NCI-H187 (cell line): ENCODE measurements at regions not wholly inside any gene's neighbourhood (a gene's known extent, or its start where the extent isn't known, plus 50 kb on each side); places are given as distances from the start of the nearest gene placed in this dataset.

ENCODE experiments used
- DNase-seq, 2 experiments: peaks; one replicate each; lab custom pipeline; 2025; lab: John Stamatoyannopoulos, UW

DNA sequence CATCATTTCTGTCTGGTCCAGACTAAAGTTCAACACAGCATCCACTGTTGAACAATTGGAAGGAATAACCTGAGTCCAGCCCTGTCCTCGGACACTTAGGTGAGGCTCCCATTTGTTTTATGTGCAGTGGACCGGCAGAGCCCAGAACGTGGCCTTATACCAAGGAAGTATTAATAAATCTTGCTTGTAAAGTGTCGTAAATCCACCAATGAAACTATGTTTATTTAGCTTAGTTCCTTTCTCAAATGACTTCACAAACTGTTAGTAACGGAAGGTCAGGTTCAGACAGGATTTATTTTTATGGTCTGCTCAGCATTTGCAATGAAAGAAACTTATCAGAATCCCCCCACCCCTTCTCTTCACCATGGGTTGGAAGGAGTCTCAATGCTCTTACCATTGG is 149.5 kb downstream of the PCSK1 start:
- no peak for DNase-seq

GRCh38 chr5:96282020-96282419 is 151.0 kb downstream of the PCSK1 start:
- no peak for DNase-seq

GRCh38 chr5:96280946-96281393 is 152.1 kb downstream of the PCSK1 start:
- no peak for DNase-seq

DNA sequence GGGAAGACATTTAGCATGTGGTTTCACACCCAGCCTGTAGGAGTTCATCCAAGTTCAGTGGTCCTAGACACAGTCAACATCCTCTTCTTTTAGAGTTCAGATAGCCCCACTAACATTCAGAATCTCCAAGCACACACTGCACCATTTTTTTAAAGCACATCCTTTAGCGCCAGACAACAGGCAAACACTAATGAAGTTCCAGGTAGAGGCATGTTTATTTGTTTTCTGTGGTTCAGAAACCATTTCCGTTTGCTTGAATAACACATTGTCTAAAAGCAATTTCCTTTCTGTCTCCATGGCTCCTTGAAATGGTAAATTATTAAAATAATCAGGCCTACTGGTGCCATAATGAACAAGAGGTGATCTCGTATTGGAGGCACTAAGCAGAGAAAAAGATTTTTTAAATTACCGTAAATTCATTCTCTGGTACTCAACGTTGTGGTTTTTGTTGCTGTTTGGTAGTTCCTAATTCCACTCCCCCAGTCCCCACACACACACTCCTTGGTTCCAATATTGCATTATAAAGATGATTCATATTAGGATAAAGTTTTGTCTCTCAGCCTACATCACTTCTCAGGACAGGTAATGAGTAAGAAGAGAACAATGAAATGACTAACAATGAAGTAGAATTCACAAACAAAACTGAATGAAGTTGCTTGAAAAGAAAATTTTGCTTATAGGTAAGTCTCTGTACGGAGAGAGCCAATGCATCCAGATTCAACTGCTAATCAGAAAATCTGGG is 153.1 kb downstream of the PCSK1 start:
- DNase-seq, result no peak

- DNase-seq, result no peak
Observed at GRCh38 chr5:96278981-96279380, 154.1 kb downstream of the PCSK1 start.

DNA sequence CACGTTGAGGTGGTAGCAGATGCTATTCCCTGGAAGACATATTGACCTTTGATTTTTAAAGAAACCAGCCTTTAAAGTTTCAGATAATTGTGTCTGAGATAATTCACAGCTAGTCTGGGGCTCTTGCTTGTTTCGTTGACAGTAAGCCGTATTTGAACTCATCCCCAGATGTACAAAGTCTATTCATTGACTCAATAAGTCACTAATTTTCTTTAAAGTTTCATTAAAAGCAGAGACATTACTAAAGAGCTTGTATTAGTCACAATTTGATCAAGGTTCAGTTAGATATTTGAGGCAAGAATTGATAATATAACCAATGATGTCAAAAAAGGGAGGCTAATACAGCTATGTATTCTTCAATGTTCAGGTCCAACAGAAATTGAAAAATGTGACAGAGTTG is 158.0 kb downstream of the PCSK1 start:
- no peak for DNase-seq

- DNase-seq, result no peak
Observed at GRCh38 chr5:96265487-96265886, 167.6 kb downstream of the PCSK1 start.

- DNase-seq, result no peak
Observed at GRCh38 chr5:96264047-96264446, 169.0 kb downstream of the PCSK1 start.

DNA sequence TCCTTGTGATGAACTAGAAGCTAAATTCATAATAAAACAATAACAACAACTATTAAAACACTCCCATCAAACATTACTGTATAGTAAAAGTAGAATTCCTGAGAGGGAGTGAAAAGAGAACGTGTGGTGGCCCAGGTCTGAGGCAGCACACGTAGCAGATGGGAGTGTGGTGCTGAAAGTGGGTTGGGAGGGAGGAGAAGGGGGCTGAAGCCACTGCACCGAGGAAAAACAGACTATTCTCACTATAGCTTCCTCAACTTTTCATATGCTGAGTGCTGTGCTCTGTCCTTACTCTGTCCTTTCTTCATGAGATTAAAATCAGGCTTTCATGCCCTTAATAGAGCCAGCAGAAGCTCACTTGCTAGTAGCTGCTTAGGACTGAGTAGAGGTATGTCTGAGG is 170.9 kb downstream of the PCSK1 start:
- DNase-seq, result no peak

GRCh38 chr5:96260009-96260408 is 173.0 kb downstream of the PCSK1 start:
- DNase-seq, result no peak

GRCh38 chr5:96259151-96259772 is 173.8 kb downstream of the PCSK1 start:
- no peak for DNase-seq

DNA sequence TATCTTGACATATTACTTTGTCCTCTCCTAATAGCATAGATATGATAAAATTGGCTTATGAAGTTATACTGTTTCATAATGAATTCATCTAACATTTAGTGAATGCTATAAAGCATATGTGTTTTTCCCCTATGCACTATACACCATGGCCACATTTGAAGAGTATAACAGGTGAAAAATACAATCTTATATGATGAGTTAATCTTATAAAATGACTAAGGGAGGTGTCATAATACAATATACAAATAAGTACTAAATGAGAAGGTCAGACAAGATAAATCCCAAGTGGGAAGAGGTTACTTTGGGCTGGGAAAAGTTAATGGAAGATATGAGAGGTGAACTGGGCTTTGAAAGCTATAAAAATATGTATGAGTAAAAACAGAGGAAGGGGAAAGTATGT is 174.4 kb downstream of the PCSK1 start:
- no peak for DNase-seq

GRCh38 chr5:96257904-96258303 is 175.1 kb downstream of the PCSK1 start:
- no peak for DNase-seq

GRCh38 chr5:96256795-96257470 is 176.1 kb downstream of the PCSK1 start:
- no peak for DNase-seq

DNA sequence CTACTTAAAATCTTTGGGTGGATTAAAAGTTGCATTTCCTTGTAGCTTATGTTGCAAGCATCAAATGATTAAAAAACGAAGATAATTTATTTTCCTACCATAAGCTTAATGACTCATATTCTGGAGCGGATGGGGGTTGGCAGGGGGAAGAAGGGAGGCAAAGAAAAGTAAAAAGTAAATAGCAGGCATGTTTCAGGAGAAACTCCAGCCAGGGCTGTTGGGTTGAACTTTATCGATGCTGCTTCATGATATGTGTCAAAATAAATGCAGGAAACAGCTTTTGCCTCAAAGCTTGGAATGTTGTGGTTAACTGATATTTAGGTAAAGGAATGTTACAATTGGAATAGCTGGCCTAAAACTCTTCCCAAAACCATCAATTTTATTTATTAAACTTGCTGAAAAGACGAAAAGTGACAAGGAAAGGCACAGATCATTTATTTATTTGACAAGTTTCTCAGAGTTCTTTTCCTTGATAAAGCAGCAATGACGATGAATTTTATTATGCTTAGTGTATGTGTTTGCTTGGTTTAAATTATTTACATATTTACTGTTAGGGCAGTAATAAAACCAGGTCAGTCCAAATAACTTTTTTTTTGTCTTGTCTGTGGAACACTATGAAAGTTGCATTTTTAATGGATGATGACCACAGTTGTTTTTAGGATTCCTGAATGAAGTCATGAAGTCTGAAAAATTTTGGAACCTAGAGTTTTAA is 177.9 kb downstream of the PCSK1 start:
- DNase-seq, result no peak

DNA sequence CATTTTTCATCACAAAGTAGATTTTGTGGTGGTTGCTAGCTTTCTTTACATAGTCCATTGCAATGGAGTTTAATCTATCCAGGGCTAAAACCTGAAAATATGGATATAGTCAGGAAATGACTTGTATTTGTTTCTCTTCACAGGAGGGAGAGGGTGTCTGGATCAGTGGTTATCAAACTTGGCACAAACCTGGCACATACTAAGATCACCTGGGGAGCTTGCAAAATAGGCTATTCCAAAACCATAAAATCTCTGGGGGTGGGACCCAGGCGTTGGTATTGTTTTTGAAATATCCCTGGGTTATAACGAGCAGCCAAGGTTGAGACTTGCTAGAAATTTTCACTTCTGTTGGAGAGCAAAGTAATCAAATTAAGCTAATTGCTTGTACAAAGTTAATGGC is 179.9 kb downstream of the PCSK1 start:
- DNase-seq, result no peak

DNA sequence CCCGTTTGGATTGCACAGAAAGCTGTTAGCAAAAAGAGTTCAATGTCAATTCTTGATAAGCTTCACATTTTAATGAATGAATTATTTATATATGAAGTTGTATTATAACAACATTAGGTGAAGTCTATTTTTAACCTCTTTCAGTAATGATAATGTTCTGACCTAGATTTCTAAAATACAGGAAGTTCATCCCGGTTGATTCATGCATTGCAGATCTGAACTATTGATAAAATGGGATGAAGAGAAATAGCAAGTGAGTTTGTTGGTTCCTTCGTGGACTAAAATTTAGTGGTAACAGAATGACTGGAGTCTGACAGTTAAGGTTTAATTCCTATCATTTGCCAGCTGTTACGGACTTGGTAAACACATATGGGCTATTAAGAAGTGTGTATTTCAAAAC is 180.5 kb downstream of the PCSK1 start:
- DNase-seq, result no peak

- no peak for DNase-seq
Observed at GRCh38 chr5:96250782-96251181, 182.3 kb downstream of the PCSK1 start.

GRCh38 chr5:96248131-96248530 is 184.9 kb downstream of the PCSK1 start:
- DNase-seq, result no peak

DNA sequence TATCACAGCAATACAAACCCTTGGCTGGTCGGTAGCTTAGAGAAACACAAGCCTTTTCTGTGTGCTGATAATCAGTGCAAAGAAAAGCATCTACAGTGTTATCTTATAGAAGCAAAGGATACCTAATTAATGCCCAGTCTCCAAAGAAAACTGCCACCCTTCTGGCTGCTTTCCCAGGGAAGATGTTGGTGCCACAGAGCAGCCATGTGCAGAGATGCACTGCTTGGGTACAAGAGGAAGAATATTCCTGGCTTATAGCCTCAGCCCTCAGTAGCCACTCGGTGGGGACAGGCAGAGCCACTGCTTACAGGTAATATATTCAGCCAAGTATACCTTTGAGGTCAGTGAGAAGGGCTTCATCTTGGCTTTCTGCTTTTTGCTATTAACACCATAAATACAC is 185.3 kb downstream of the PCSK1 start:
- no peak for DNase-seq

- DNase-seq, result no peak
Observed at GRCh38 chr5:96247097-96247701, 185.8 kb downstream of the PCSK1 start.
